Pancreas (tissue), 10 donors: ENCODE measurements at regions not wholly inside any gene's neighbourhood (a gene's known extent, or its start where the extent isn't known, plus 50 kb on each side); places are given as distances from the start of the nearest gene placed in this dataset.

Source experiments
- ATAC-seq, 4 donors: fragments of 200-7000 bp; cut with Tn5 transposase; one replicate each; pipeline versions ENCODE4 v1.8.0 to v1.9.1; 2020; ENCODE audit warnings: mild to moderate bottlenecking in 4 of 4, moderate library complexity in 4 of 4
- DNase-seq, 6 donors: peaks; one replicate each; pipeline ENCODE4 v3.0.0-alpha.2; 2020
- FAIRE-seq: peaks from 2 replicates; lab custom pipeline; 2012; peaks lifted over from hg19 to GRCh38; lab: Jason Lieb, UNC
- H3K27ac ChIP-seq, 4 donors: fragments of 200-600 bp; sonication (generic); 1 replicate in 3 of 4; 2 replicates in 1 of 4; pipeline versions ENCODE4 v1.5.0 to v1.8.0; 2020
- H3K27me3 ChIP-seq, 4 donors: fragments of 200-600 bp; one replicate each; pipeline ENCODE4 v1.8.0; 2021
- H3K36me3 ChIP-seq, 3 donors: fragments of 200-600 bp; sonication (generic) in 1 of 3; one replicate each; pipeline versions ENCODE4 v1.5.0 to v1.8.0; 2020 to 2021
- H3K4me1 ChIP-seq, 3 donors: fragments of 200-600 bp; one replicate each; pipeline ENCODE4 v1.8.0; 2021
- H3K4me3 ChIP-seq, 4 donors: fragments of 200-600 bp; sonication (generic) in 2 of 4; one replicate each; pipeline versions ENCODE4 v1.5.0 to v1.8.0; 2020 to 2021
- H3K9me3 ChIP-seq, 4 donors: fragments of 200-600 bp; one replicate each; pipeline ENCODE4 v1.8.0; 2021
- WGBS, 2 donors: extraction: QIAGEN DNeasy Blood & Tissue Kit; methylation state at CpG; one replicate each; pipeline ENCODE4 v1.1.7; 2013; 5-methylcytosine and 5-hydroxymethylcytosine counted together
- intact Hi-C, 3 donors: fragments of 100-400 bp; cut with DNase I; formaldehyde crosslinking; loops; one replicate each; pipeline versions ENCODE4 v1.11.1 to v1.14.2; 2022
- TF ChIP-seq, protein P1 (sequence below), 4 donors: fragments of 200-600 bp; sonication (generic) in 3 of 4; IDR thresholded peaks; one replicate each; pipeline versions ENCODE4 v1.5.0 to v1.8.0; 2021; ENCODE audit warnings: antibody characterized with exemption in 4 of 4
- donor health status: healthy with polysubstance abuse.
- donor health status: DM: no; HTN: no; CAD: no; lungs with moderate emphysema.
- donor health status: DM: no; HTN: no; CAD: no.
- donor health status: control.
- donor health status: control.
- donor health status: Bipolar disorder and iron deficiency.
- donor health status: DM: yes; HTN: yes; CAD: no.
- donor health status: DM: no; HTN: no; CAD: no.
- donor health status: DM: no; HTN: no; CAD: no.
- donor health status: DM: yes; HTN: yes; CAD: no.

DNA sequence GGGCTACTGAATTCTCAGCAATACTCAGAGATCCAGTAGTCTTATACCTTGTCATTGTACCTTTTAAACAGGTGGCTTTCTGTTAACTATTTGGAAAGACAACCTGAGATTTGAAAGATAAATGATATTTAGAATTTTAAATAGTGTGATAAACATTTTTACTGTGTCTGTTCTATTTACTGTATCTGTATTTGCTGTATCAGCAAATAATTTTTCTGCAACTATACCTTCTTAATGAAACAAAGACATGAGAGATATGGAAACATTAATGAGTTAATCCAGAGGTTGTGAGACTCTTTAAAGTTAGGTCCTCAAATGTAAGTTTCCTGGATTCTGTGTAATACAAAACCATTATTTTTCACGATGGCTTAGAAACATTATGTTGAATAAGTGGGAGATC is 249.6 kb downstream of the CCDC59 start:
- Histone ChIP-seq H3K4me3 (no peak overlapping the region), H3K36me3 (no peaks in the 10 kb centered on the region), H3K9me3 (no peaks in the 10 kb centered on the region), H3K27ac (no peak overlapping the region), H3K27me3 (no peaks in the 10 kb centered on the region), H3K4me1 (no peaks in the 10 kb centered on the region)
- no peak for ATAC-seq
- DNase-seq: no peak
- FAIRE-seq: no peak
- 56 to 73% methylated on average over 1 of the region's 1 CpG for WGBS, 2 donors
- intact Hi-C loops: no loop called here
- TF ChIP-seq, protein P1, sequence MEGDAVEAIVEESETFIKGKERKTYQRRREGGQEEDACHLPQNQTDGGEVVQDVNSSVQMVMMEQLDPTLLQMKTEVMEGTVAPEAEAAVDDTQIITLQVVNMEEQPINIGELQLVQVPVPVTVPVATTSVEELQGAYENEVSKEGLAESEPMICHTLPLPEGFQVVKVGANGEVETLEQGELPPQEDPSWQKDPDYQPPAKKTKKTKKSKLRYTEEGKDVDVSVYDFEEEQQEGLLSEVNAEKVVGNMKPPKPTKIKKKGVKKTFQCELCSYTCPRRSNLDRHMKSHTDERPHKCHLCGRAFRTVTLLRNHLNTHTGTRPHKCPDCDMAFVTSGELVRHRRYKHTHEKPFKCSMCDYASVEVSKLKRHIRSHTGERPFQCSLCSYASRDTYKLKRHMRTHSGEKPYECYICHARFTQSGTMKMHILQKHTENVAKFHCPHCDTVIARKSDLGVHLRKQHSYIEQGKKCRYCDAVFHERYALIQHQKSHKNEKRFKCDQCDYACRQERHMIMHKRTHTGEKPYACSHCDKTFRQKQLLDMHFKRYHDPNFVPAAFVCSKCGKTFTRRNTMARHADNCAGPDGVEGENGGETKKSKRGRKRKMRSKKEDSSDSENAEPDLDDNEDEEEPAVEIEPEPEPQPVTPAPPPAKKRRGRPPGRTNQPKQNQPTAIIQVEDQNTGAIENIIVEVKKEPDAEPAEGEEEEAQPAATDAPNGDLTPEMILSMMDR (IDR thresholded peaks at IDR 0.05): no peak

GRCh38 chr12:82099216-82099615 is 259.0 kb downstream of the CCDC59 start:
- TF ChIP-seq, protein P1 (IDR thresholded peaks at IDR 0.05): no peak
- Histone ChIP-seq H3K4me3 (no peak overlapping the region), H3K27me3 (no peaks in the 10 kb centered on the region), H3K36me3 (no peaks in the 10 kb centered on the region), H3K9me3 (no peaks in the 10 kb centered on the region), H3K27ac (no peak overlapping the region), H3K4me1 (no peaks in the 10 kb centered on the region)
- FAIRE-seq (no peak), DNase-seq (no peak), ATAC-seq (no peak)
- intact Hi-C loops: no loop called here

DNA sequence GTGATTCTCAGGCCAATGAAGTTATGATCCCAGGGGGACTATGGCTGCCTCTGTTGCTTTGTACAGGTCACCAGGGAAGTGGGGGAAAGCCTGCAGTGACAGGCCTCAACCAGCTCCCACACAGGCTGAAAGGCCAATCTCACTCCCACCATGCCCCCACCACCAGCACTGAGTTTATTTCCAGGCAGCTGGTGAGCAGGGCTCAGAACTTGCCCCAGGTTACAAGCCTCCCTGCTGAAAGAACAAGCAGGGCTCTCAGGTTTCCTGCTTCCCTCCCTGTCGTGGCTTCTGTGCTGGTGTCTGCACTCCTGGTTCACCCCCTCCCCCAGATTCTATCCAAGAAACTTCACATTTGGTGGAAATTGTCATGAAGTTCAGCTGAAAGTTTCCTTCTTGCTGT is 260.3 kb downstream of the CCDC59 start:
- Histone ChIP-seq H3K4me3 (no peak overlapping the region), H3K36me3 (no peaks in the 10 kb centered on the region), H3K27me3 (no peaks in the 10 kb centered on the region), H3K27ac (no peak overlapping the region), H3K9me3 (no peaks in the 10 kb centered on the region), H3K4me1 (no peaks in the 10 kb centered on the region)
- no peak for DNase-seq
- intact Hi-C loops: no loop called here
- no peak for ATAC-seq
- 23 to 43% methylated on average over 1 of the region's 1 CpG for WGBS, 2 donors
- no peak for FAIRE-seq
- TF ChIP-seq, protein P1 (IDR thresholded peaks at IDR 0.05): no peak

DNA sequence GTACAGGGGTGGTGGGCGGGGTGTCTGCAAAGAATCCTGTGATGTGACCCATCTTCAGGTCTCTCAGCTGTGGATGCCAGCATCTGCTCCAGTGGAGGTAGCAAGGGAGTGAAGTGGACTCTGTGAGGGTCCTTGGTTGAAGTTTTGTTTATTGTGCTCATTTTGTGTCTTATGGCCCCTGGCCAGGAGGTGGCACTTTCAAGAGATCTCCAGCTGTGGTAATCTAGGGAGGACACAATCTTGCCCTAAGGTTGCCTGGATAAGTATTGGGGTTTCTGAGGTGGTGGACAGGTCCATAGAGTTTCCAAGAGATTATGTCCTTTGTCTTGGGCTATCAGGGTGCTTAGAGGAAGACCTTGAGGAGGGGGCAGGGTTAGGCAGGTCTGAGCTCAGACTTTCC is 260.7 kb downstream of the CCDC59 start:
- Histone ChIP-seq H3K4me1 (no peaks in the 10 kb centered on the region), H3K27me3 (no peaks in the 10 kb centered on the region), H3K36me3 (no peaks in the 10 kb centered on the region), H3K4me3 (no peak overlapping the region), H3K27ac (no peak overlapping the region), H3K9me3 (no peaks in the 10 kb centered on the region)
- FAIRE-seq (no peak), ATAC-seq (no peak), DNase-seq (peak in 1 of 6 donors; percentile 13)
- TF ChIP-seq, protein P1 (IDR thresholded peaks at IDR 0.05): no peak
- 54 to 67% methylated on average over 1 of the region's 1 CpG for WGBS, 2 donors
- intact Hi-C loops: no loop called here

GRCh38 chr12:82090165-82090564 is 268.0 kb downstream of the CCDC59 start:
- Histone ChIP-seq H3K27me3 (no peaks in the 10 kb centered on the region), H3K27ac (peak overlapping the region in 1 of 4 donors; percentile 5), H3K36me3 (no peaks in the 10 kb centered on the region), H3K4me1 (peaks cover 0 to 10% (median 7%) of the 10 kb centered on the region in 3 donors), H3K4me3 (no peak overlapping the region), H3K9me3 (no peaks in the 10 kb centered on the region)
- FAIRE-seq (no peak), DNase-seq (no peak), ATAC-seq (peak; percentile 60 to 80 (median 70))
- intact Hi-C loops: no loop called here
- TF ChIP-seq, protein P1 (IDR thresholded peaks at IDR 0.05): no peak
- WGBS, 2 donors: 82 to 87% methylated on average over 1 of the region's 1 CpG
